AG20443 (cell line): ENCODE measurements at regions not wholly inside any gene's neighbourhood (a gene's known extent, or its start where the extent isn't known, plus 50 kb on each side); places are given as distances from the start of the nearest gene placed in this dataset.
"Not testable (repeated sequence)": the region's sequence is repeated elsewhere in the genome, so short reads cannot be mapped to it uniquely, and the experiment has no call there.

Experiments
- DNase-seq: peaks from one replicate; pipeline ENCODE4 v3.0.0; 2012; ENCODE audit warnings: low spot score, mixed read lengths

DNA sequence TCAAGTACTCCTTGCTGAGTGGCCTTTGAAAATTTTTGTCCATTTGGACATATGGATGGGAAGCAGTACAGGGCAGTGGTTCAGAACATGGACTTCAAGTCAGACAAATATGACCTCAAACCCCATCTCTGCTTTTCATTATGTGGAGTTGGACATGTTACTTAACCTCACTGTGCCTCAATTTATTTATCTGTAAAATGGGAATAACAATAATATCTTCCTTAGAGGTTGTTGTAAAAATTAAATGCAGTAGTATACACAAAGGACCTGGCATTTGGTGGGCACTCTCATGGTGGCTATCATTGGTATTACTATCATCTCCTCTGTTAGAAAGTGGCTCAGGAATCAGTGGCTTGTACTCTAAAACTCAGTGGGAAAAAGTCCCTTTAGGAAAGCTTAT is 204.0 kb upstream of the MYLIP start:
- DNase-seq = no peak

GRCh38 chr6:15922510-15923250 is 206.2 kb upstream of the MYLIP start:
- DNase-seq = peak; percentile 56

DNA sequence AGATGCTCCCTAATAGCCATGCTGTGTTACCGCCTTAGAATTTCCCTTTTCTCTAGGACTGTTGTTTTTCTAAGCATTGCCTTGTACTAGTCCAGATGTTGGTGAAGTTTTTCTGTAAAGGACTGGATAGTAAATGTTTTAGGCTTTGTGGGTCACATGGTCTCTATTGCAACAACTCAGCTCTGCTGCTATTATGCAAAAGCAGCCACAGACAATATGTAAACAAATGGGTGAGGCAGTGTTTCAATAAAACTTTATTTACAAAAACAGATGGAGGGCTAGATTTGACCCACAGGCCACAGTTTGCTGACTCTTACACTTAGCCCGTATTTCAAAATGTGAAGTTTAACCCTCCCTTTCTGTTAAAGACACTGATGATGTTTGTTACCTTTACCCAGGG is 207.6 kb upstream of the MYLIP start:
- DNase-seq = no peak

GRCh38 chr6:15916581-15916980 is 212.3 kb upstream of the MYLIP start:
- no peak for DNase-seq

DNA sequence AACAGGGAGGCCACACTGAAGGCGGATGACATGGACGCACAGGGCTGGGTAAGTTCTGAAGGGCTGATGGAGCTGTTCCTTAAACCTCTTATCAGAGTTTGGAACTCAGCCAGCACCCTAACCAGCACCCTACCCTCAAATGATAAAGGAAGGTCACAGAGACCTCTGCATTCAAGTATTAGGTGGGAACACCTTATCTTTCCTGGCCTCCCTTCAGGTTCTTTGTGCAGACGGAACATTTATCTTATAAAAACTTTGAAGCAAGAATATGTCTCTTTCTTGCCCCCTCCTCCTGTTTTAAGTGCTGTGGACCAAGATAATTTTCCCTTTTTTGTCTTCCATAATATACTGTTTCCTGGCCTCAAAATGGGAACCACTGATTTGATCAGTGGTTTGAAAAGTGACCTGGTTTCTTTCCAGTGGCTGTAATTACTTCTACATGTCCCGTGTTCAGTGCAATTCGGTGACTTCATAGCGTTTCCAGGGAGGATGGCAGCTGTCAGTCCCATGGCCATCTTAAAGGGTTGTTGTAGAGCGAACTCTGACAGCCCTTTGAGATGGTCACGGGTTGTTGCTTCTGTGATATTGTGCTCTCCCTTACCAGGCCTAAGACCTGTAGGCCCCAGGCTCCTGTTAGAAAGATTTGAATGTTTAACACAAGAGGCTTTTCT is 213.2 kb upstream of the MYLIP start:
- DNase-seq = no peak

- no peak for DNase-seq
These were observed 214.3 kb upstream of the MYLIP start for GRCh38 chr6:15914553-15914952.

DNA sequence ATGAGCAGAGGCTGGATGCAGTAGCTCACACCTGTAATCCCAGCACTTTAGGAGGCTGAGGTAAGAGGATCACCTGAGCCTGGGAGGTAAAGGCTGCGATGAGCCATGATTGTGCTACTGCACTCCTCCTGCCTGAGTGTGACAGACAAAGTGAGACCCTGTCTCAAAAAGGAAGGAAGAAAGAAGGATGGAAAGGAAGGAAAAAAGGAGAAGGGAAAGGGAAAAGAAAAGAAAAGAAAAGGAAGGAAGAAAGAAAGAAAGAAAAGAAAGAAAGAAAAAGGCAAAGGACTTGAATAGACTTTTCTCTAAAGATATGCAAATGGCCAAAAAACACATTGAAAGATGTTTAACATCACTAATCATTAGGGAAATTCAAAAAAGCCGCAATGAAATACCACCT is 215.3 kb upstream of the MYLIP start:
- no peak for DNase-seq

GRCh38 chr6:15912505-15913400 is 216.1 kb upstream of the MYLIP start:
- no peak for DNase-seq

- no peak for DNase-seq
These were observed 217.0 kb upstream of the MYLIP start for GRCh38 chr6:15911753-15912504.

- DNase-seq = no peak
These were observed 219.4 kb upstream of the MYLIP start for GRCh38 chr6:15909290-15910070.

GRCh38 chr6:15908871-15909270 is 220.0 kb upstream of the MYLIP start:
- DNase-seq = no peak

GRCh38 chr6:15907914-15908518 is 220.9 kb upstream of the MYLIP start:
- no peak for DNase-seq

GRCh38 chr6:15907220-15907913 is 221.5 kb upstream of the MYLIP start:
- not testable (repeated sequence) for DNase-seq

DNA sequence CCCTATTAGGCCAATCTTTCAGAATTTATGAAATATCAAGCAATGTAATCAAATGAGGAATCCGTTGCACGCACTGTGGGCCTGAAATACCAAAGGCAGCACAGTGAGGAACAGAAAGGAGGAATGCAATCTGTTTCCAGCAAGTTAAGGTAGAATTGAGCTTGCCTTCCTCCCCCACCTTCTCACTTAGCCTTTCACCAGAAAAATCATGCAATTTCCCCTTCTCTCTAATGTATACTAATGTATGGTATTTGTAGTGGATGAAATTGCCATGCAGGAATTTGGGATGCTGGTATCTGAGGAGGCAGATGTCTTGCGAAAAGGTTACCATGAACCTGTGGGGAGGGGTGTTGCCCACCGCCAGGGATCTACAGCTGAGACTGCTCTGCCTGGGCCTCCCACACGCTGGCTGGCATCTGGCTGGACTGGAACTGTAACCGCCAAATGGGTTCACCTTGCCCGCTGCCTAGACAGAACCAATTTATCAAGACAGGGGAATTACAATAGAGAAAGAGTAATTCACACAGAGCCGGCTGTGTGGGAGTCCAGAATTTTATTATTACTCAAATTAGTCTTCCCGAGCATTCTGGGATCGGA is 222.4 kb upstream of the MYLIP start:
- no peak for DNase-seq

DNA sequence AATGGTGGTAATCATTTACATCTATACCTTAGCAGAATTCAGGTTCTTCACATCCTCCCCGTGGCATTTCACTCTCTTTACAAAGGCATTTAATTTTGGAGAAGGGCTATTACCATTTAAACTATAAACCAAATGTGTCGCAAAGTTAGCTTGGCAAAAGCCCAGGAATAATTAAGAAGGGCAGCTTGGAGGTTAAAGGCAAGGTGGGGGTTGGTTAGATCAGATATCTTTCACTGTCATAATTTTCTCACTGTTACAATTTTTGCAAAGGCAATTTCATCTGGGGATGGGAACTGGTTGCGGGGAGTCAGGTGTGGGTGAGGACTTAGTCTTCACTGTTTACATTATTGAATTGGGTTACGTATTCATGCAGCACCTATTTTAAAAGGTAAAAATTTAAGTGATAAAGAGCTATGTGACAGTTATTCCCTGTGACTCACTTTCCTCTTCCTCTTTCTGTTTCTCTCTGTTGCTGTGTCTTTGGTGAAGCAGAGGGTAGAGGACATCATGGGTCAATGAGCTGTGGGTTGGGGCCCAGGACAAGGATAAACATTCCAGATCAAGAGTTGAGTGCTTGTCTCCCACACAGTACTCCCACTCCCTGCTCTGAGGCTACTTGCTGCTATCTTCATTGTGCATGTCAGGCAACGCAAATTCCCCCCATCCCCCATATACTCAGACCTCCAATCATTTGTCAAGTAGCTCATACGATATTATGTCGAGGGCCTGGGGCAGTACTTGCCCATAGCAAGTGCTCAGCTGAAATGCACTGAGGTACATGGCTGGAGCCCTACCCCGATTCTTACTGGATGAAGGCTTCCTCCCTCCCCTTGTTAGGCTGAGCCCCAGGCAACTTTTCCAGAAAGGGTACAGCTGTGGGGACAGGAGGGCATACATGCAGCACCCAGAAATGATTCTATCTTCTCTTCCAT is 223.1 kb upstream of the MYLIP start:
- no peak for DNase-seq

- DNase-seq = no peak
These were observed 224.1 kb upstream of the MYLIP start for GRCh38 chr6:15904651-15905376.

DNA sequence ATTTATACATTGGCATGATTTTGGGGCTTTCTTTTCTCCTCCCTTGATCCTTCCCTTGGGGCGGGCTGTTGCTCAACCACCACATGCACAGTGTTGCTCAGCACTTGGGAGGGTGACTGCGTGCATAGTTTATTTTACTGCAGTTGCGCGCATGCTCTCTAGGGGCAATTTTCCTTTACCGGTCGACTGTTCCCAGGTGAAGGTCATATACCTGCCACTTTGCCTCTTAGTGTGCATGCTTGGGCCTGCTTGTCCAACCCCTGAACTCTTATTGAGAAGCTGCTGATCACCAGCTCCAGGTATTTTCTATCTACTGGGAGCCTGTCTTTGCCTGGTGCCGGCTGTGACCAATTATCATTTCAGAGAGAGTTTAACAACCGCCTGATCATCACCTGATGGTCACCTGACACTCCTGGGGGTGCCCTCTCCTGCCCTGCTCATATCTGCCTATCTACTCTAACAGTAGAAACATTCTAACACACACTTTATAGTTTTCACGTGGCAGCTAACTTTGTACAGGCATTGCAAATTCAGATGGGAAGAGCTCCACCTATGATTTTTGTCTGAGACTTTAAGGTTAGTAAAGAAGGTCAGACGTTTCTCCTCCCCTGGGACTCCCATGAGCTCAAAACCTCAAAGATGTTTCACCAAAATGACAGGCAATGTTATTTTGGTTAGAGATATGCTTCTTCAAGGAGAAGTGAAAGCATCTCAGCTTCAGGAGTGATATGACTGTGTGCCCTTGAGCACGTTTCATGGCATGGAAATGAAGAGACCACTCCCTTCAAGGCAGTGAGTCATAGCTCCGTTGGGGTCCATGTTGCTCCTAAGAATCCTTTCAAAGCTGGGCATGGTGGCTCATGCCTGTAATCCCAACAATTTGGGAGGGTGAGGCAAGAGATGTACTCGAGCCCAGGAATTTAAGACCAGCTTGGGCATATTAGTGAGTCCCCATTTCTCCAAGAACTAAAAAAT is 227.5 kb upstream of the MYLIP start:
- DNase-seq = no peak
